GM12891 (cell line): ENCODE measurements at regions not wholly inside any gene's neighbourhood (a gene's known extent, or its start where the extent isn't known, plus 50 kb on each side); places are given as distances from the start of the nearest gene placed in this dataset.
A peak's percentile ranks its signal among the peaks of the same experiment; 100 is the strongest.

Source experiments
- DNase-seq: peaks from one replicate; pipeline ENCODE4 v3.0.0; 2011; ENCODE audit warnings: low spot score; ENCODE audit not compliant: insufficient read length
- FAIRE-seq: peaks from 2 replicates; lab custom pipeline; 2011; peaks lifted over from hg19 to GRCh38; lab: Jason Lieb, UNC
- PAX5 ChIP-seq: IDR thresholded peaks from 2 replicates; pipeline ENCODE4 v1.6.1; 2011; ENCODE audit warnings: low read length, moderate library complexity, mild to moderate bottlenecking; ENCODE audit not compliant: insufficient read depth, severe bottlenecking
- POLR2A ChIP-seq: IDR thresholded peaks from 2 replicates; pipeline ENCODE4 v1.6.1; 2011; ENCODE audit warnings: low read depth, low read length, control low read depth
- POLR2AphosphoS5 ChIP-seq: IDR thresholded peaks from 2 replicates; pipeline ENCODE4 v1.6.1; 2011; ENCODE audit warnings: low read depth, low read length, control low read depth
- POU2F2 ChIP-seq: IDR thresholded peaks from 2 replicates; pipeline ENCODE4 v1.6.1; 2011; ENCODE audit warnings: low read depth, mild to moderate bottlenecking, control low read depth, low read length, moderate library complexity
- SPI1 ChIP-seq: IDR thresholded peaks from 2 replicates; pipeline ENCODE4 v1.6.1; 2011; ENCODE audit warnings: low read depth, low read length, control low read depth
- TAF1 ChIP-seq: IDR thresholded peaks from 2 replicates; pipeline ENCODE4 v1.6.1; 2011; ENCODE audit warnings: low read depth, low read length, control low read depth

DNA sequence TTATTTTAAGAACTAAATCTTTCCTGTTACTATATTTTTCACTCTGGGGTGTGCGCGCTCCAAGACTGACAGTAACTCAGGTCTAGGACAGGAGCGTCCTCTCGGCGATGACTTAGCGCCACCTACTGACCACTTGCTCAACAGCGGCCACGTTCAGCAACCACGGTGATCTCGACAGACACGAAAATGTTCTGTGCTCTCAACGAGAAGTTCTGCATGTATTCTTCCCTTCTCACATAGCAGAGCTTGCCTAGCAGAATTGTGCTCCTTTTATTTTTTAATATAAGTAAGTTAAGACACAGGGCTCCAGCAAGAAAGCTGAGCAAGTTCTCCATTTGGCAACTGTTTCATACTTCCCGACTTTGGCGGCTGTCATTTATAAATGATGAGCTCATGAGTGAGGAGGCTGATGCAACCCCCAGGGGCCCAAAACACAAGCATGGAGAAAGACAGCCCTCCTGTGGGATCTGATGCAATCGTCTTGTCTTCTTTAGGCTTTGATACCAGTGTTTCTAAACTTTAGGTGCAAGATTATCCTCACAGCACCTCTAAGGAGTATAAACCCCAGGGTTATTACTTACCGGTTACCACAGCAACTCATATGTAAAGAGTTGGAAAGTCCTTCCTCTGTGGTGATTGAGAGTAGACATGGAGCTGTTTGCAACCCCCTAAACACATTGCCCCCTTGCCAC, 92.6 kb downstream of the HHIPL2 start:
- no peak for TF ChIP-seq POU2F2
- no peak for TF ChIP-seq PAX5
- TF ChIP-seq SPI1 = no peak
- TF ChIP-seq TAF1 = no peak
- no peak for TF ChIP-seq POLR2AphosphoS5
- TF ChIP-seq POLR2A = no peak
- DNase-seq (peak; percentile 44), FAIRE-seq (peak; percentile 90)

DNA sequence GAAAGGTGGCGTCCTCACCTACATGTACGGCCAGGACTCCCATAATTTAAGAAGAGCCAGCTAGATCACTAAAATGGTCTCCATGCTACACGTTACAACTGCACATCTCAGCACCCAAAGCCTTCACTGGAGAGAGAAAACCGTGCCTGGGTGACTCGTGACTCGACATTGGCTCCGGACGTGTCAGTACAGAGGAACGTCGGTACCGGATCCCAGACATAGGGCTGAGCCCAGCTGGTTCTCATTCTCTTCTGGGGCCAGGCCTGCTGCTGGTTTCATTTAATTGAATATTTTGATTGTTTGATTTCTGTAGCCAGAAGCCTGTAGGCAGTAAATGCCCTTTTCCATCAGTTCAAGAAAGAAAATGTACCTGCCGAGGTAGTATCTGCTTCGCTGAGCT, 93.1 kb downstream of the HHIPL2 start:
- no peak for FAIRE-seq
- TF ChIP-seq POU2F2 (no peak), SPI1 (no peak), POLR2A (no peak), PAX5 (no peak), POLR2AphosphoS5 (no peak)
- DNase-seq = no peak

DNA sequence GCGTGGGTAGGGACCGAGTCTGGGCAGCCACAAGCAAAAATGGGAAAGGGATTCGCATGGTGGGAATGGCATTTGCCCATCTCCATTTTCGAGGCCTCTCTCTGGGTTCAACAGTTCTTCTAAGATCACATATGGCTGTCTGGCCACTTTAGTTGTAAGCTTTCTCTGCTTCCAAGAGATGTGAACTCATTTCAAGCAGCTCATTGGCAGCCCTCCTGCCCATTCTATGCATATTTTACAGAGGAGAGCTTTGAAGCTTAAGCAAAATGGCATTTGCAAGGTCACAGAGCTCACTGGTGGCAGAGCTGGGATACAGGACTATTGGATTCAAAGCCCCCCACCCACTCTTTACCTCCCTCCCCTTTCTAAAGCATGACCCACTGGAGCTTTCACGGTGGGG, 93.7 kb downstream of the HHIPL2 start:
- DNase-seq (no peak), FAIRE-seq (no peak)
- no peak for TF ChIP-seq SPI1
- no peak for TF ChIP-seq TAF1
- TF ChIP-seq PAX5 = no peak
- TF ChIP-seq POU2F2 = no peak
- no peak for TF ChIP-seq POLR2AphosphoS5
- no peak for TF ChIP-seq POLR2A

DNA sequence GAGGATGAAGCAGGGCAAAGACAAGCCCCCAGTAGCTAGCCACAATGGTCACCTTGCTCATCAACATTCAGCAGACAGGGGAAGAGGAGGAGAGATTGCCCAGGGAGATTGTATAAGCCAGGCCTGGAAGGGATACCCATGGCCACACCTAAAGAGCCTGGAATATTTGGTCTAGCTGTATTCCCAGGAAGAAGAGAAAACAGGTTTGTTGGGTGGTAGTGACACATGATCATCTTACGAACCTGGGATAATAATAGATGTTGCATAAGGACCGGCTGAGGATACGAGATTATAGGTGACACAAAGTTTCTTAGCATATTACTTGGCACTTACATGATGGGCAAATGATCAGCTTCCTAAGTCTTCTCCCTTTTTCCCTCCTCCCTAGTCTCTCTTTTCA, 95.9 kb downstream of the HHIPL2 start:
- DNase-seq (no peak), FAIRE-seq (no peak)
- no peak for TF ChIP-seq POLR2A
- TF ChIP-seq SPI1 = no peak

DNA sequence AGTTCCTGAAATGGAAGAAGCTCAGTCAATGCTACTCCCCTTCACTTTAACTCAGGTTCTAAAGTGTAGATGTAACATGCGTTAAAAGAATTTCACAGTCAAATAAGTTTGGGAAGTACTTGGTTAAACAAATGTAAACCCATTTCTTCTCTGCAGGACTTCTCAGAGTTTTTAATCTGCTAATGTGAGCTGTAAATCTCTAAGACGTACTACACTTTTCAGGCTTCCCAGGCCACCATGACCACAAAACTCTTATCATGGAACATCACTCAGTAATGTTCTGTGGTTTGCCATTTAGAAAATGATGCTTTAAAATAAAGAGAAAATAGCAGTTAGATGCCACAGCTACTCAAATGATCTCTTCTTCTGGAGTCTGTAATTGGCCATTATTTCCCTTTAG, 104.3 kb downstream of the HHIPL2 start:
- DNase-seq = no peak
- no peak for TF ChIP-seq SPI1
- no peak for TF ChIP-seq TAF1
- no peak for TF ChIP-seq PAX5
- no peak for TF ChIP-seq POU2F2
- no peak for TF ChIP-seq POLR2A
- no peak for TF ChIP-seq POLR2AphosphoS5
- FAIRE-seq = no peak

DNA sequence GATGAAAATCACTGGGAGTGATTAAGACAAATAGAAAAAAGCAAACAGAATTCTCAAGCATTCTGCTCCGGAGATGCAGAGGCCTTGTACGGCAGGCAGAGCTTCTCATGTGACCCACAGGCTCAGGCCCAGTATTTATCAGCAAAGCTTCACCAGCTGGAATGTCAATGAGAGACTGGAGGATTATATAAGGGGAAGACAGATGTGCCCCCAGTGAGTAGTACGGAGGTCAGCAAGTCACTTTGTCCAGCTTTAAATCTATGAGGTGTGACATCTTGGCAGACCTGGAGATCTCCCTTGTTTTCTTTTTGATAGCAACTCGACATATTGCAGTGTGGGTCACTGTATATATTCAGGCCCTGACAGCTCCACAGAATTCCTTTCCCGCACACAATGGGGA, 106.8 kb downstream of the HHIPL2 start:
- TF ChIP-seq POLR2A (no peak), POLR2AphosphoS5 (no peak), SPI1 (no peak), TAF1 (no peak), PAX5 (no peak)
- FAIRE-seq (no peak), DNase-seq (no peak)

DNA sequence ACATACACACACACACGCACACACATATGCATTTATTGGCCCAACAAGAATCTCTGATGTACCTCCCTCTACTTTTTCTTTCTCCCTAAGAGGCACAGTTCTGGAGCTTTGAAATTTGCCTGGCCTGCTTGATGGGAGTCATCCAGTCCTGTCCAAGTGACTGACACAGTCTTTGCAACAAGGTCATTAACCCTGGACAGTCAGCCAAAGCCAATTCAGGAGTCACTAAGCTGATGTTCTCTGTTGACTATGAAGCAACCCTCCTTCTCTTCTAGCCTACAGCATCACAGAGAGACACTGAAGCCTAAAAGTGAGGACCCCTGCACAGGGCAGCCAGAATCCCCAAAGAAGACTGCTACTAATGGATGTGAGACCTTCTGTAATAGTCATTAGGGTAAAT, 123.1 kb downstream of the HHIPL2 start:
- DNase-seq (no peak), FAIRE-seq (no peak)
- TF ChIP-seq POU2F2 (no peak), TAF1 (no peak), PAX5 (no peak), POLR2AphosphoS5 (no peak), SPI1 (no peak), POLR2A (no peak)

DNA sequence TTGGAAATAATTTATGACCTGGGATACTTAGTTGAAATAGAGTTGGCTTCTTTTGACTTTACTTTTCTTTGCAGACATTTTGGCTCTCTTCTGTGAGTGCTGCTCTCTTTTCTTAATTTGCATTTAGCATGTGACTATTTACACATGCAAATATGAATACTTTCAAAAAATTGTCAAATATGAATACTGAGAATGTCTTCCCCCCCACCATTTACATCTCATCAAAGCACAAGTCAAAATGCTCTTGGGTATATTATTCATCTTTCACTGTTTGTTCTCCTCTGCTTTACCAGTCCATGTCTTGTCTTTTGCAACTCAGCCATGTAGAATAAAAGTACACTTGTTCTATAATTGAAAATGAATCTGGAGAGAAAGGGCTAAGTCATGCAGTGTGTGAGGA, 126.5 kb downstream of the HHIPL2 start:
- DNase-seq (no peak), FAIRE-seq (no peak)
- TF ChIP-seq SPI1 = no peak
- TF ChIP-seq POLR2AphosphoS5 = no peak
- TF ChIP-seq TAF1 = no peak
- TF ChIP-seq POLR2A = no peak
- no peak for TF ChIP-seq PAX5
- no peak for TF ChIP-seq POU2F2

DNA sequence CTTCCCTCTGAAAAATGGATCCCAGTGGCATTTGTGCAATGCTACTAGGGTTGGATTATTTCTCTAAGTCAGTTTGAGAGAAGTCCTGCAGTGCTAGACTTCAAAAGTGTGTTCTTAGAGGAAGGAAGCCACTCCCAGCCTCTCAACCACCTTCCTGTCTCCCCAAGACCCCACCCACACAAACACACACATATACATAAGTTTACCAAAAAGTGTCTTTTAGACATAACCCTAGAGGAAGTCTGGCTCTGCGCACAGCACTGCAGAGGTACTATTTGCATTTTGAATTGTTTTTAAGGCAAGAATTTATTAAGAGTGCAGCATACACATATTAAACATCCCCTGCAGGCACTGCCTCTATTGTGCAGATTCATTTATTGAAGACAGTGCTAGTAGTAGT, 127.3 kb downstream of the HHIPL2 start:
- TF ChIP-seq TAF1 (no peak), POU2F2 (no peak), POLR2AphosphoS5 (no peak)
- DNase-seq (no peak), FAIRE-seq (no peak)

DNA sequence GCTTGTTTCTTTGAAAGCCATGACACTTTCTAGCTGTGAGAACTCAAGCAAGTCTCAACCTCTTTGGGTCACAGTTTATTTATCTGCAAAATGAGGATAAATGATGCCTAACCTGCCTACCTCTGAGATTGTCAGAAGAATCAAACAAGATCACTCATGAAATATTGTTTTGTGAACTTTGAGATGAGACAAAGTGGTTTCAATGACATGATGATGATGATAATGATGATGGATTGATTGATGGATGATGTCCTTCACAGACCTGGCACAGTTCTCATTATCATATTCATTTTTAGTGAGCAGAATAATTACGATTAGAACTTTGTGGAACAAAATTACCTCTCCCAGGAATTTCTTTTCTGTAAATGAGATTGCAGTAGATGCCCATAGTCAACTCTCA, 129.2 kb downstream of the HHIPL2 start:
- TF ChIP-seq PAX5 (no peak), POU2F2 (no peak), TAF1 (no peak), POLR2A (no peak), POLR2AphosphoS5 (no peak), SPI1 (no peak)

DNA sequence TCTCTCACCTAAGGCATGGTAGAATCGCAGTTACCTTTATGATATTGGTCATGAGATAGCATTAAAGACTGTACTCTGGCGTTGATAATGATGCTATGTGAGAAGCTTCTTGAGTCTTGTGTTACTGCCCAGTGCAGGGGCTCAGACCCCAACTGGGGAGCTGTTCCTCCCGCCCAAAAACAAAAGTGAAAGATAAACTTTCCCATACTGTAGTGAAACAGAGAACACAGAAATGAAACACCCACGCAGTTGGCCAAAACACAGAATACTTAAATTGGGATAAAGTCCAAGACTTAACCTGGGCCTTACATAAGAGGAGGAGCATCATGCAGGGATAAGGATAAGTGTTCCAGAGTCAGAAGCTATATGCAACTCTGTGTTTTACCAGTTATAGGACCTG, 130.6 kb downstream of the HHIPL2 start:
- FAIRE-seq (no peak), DNase-seq (no peak)
- no peak for TF ChIP-seq POLR2AphosphoS5
- TF ChIP-seq SPI1 = no peak
- TF ChIP-seq TAF1 = no peak
- TF ChIP-seq PAX5 = no peak
- no peak for TF ChIP-seq POU2F2
- TF ChIP-seq POLR2A = no peak

More for the DNA sequence above, 129.2 kb downstream of the HHIPL2 start:
- FAIRE-seq (no peak), DNase-seq (no peak)
